Neural progenitor cell (in vitro differentiated cells): ENCODE measurements at regions not wholly inside any gene's neighbourhood (a gene's known extent, or its start where the extent isn't known, plus 50 kb on each side); places are given as distances from the start of the nearest gene placed in this dataset.

Experiments
- DNase-seq: peaks from one replicate; pipeline ENCODE4 v3.0.0-alpha.2; 2016; ENCODE audit warnings: low spot score
- H2AFZ ChIP-seq: fragments of 200-600 bp; sonication (generic); replicated peaks from 2 replicates; pipeline ENCODE4 v1.6.1; 2016; ENCODE audit warnings: antibody characterized with exemption
- H3F3A ChIP-seq: fragments of 200-600 bp; sonication (generic); 2 replicates; pipeline ENCODE4 v1.6.1; 2016; ENCODE audit warnings: antibody characterized with exemption, low read depth
- H3K27ac ChIP-seq: fragments of 200-600 bp; sonication (generic); 2 replicates; pipeline ENCODE4 v1.5.1; 2016; ENCODE audit warnings: mild to moderate bottlenecking
- H3K27me3 ChIP-seq: fragments of 200-600 bp; sonication (generic); 2 replicates; pipeline ENCODE4 v1.6.1; 2016; ENCODE audit warnings: mild to moderate bottlenecking, moderate library complexity
- H3K36me3 ChIP-seq: fragments of 200-600 bp; sonication (generic); 2 replicates; pipeline ENCODE4 v1.5.1; 2016
- H3K4me1 ChIP-seq: fragments of 200-600 bp; sonication (generic); 2 replicates; pipeline ENCODE4 v1.6.1; 2016; ENCODE audit warnings: mixed run types
- H3K4me2 ChIP-seq: fragments of 200-600 bp; sonication (generic); 2 replicates; pipeline ENCODE4 v1.6.1; 2016
- H3K4me3 ChIP-seq: fragments of 200-600 bp; sonication (generic); 2 replicates; pipeline ENCODE4 v1.5.1; 2016
- H3K79me2 ChIP-seq: fragments of 200-600 bp; sonication (generic); 2 replicates; pipeline ENCODE4 v1.6.1; 2016; ENCODE audit warnings: low read depth
- H3K9ac ChIP-seq: fragments of 200-600 bp; sonication (generic); 2 replicates; pipeline ENCODE4 v1.6.1; 2016
- H3K9me3 ChIP-seq: fragments of 200-600 bp; sonication (generic); 2 replicates; pipeline ENCODE4 v1.5.1; 2016; ENCODE audit warnings: low read depth
- H4K20me1 ChIP-seq: fragments of 200-600 bp; sonication (generic); 2 replicates; pipeline ENCODE4 v1.6.1; 2016; ENCODE audit warnings: low read depth
- H3K27ac Mint-ChIP-seq: 3 replicates; pipeline ENCODE4 v1.8.0; 2021; ENCODE audit warnings: mixed read lengths
- H3K27me3 Mint-ChIP-seq: 2 replicates; pipeline ENCODE4 v1.8.0; 2022; ENCODE audit warnings: low read depth, mild to moderate bottlenecking, inconsistent platforms, moderate library complexity, mixed read lengths; ENCODE audit not compliant: insufficient read depth
- H3K36me3 Mint-ChIP-seq: 3 replicates; pipeline ENCODE4 v1.8.0; 2021; ENCODE audit warnings: mixed read lengths
- H3K4me1 Mint-ChIP-seq: 3 replicates; pipeline ENCODE4 v1.8.0; 2021; ENCODE audit warnings: mixed read lengths
- H3K4me3 Mint-ChIP-seq: 3 replicates; pipeline ENCODE4 v1.8.0; 2021; ENCODE audit warnings: mild to moderate bottlenecking, moderate library complexity, mixed read lengths
- H3K9me3 Mint-ChIP-seq: 3 replicates; pipeline ENCODE4 v1.8.0; 2020; ENCODE audit warnings: mixed read lengths
- EZH2 ChIP-seq: fragments of 200-600 bp; sonication (generic); IDR thresholded peaks from 2 replicates; pipeline ENCODE4 v1.6.1; 2017; ENCODE audit warnings: antibody characterized with exemption, mild to moderate bottlenecking, moderate library complexity
- EZH2phosphoT487 ChIP-seq: fragments of 200-600 bp; sonication (generic); IDR thresholded peaks from 2 replicates; pipeline ENCODE4 v1.6.1; 2017; ENCODE audit warnings: antibody characterized with exemption
- TF ChIP-seq, protein P1 (sequence below): fragments of 200-600 bp; sonication (generic); IDR thresholded peaks from 2 replicates; pipeline ENCODE4 v1.5.1; 2017; ENCODE audit warnings: antibody characterized with exemption, mild to moderate bottlenecking

DNA sequence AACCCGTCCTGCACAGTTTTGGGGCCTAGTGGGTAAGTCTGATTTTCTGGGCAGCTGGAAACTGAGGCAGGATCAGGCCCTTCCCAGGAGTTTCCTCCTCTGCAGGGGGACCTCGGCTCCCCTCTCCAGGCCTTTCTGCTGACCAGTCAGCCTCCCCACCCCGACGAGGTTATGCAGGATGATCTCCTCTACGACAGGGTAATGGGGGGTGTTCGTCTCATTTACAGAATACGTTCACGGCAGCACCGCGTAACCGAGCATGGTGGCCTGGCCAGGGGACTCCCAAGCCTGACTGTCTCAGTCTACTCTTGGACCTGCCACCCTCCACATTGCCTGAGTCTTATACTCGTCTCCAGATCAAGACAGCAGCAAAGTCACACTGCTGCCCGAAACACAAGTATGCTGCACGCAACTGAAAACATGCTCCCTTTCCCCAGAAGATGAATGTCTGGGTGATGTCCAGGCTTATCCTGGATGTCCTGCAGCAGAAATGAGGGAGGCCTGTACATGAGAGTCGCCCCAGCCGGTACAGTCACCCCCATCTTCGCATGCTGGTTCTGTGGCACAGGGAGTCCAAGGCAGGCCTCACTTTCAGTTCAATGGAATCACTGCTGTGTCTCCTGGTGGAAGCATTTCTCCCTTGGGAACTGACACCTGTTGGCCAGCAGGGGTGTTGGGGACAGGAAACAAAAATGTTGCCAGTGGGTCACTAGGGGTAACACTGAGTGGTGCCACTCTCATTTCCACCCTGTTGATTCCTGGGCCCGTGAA, 120.8 kb downstream of the SOX1 start:
- Histone ChIP-seq H3K9me3 (no peaks in the 10 kb centered on the region), H2AFZ (no peak overlapping the region), H3F3A (no peaks in the 10 kb centered on the region), H3K27ac (no peak overlapping the region), H3K9ac (no peak overlapping the region), H3K4me2 (no peak overlapping the region), H3K36me3 (no peaks in the 10 kb centered on the region), H3K4me1 (no peaks in the 10 kb centered on the region), H4K20me1 (no peaks in the 10 kb centered on the region), H3K4me3 (no peak overlapping the region), H3K27me3 (no peaks in the 10 kb centered on the region), H3K79me2 (no peaks in the 10 kb centered on the region)
- H3K4me3 Mint-ChIP-seq = no peak overlapping the region
- no peaks in the 10 kb centered on the region for H3K36me3 Mint-ChIP-seq
- H3K27me3 Mint-ChIP-seq = peaks cover 3% of the 10 kb centered on the region
- TF ChIP-seq, protein P1, sequence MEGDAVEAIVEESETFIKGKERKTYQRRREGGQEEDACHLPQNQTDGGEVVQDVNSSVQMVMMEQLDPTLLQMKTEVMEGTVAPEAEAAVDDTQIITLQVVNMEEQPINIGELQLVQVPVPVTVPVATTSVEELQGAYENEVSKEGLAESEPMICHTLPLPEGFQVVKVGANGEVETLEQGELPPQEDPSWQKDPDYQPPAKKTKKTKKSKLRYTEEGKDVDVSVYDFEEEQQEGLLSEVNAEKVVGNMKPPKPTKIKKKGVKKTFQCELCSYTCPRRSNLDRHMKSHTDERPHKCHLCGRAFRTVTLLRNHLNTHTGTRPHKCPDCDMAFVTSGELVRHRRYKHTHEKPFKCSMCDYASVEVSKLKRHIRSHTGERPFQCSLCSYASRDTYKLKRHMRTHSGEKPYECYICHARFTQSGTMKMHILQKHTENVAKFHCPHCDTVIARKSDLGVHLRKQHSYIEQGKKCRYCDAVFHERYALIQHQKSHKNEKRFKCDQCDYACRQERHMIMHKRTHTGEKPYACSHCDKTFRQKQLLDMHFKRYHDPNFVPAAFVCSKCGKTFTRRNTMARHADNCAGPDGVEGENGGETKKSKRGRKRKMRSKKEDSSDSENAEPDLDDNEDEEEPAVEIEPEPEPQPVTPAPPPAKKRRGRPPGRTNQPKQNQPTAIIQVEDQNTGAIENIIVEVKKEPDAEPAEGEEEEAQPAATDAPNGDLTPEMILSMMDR = peak; percentile 10
- TF ChIP-seq EZH2 = no peak
- H3K9me3 Mint-ChIP-seq = peaks cover 21% of the 10 kb centered on the region
- H3K27ac Mint-ChIP-seq = no peak overlapping the region
- H3K4me1 Mint-ChIP-seq = peaks cover 19% of the 10 kb centered on the region
- DNase-seq = no peak

DNA sequence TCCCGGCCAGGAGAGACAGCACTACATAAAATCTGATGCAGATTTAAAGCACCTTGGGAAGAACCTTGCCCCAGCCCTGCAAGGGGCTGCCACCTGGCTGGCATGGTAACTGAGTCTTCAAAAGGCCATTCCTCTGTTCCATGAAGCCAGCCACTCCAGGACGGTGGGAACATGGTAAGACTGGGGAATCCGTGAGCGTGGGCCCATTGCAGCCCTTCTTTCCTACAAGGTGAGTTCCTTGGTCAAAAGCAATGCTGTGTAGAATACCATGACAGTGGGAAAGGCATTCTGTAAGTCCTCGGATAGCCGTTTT, 121.3 kb downstream of the SOX1 start:
- Histone ChIP-seq H3K27me3 (no peaks in the 10 kb centered on the region), H3K4me1 (no peaks in the 10 kb centered on the region), H2AFZ (no peak overlapping the region), H3K4me3 (no peak overlapping the region), H4K20me1 (no peaks in the 10 kb centered on the region), H3K36me3 (no peaks in the 10 kb centered on the region), H3K9ac (no peak overlapping the region), H3K9me3 (no peaks in the 10 kb centered on the region), H3K79me2 (no peaks in the 10 kb centered on the region), H3F3A (no peaks in the 10 kb centered on the region), H3K4me2 (no peak overlapping the region), H3K27ac (no peak overlapping the region)
- Mint-ChIP-seq H3K4me3 (no peak overlapping the region), H3K27me3 (peaks cover 3% of the 10 kb centered on the region), H3K4me1 (peaks cover 19% of the 10 kb centered on the region), H3K36me3 (no peaks in the 10 kb centered on the region), H3K27ac (no peak overlapping the region), H3K9me3 (peaks cover 26% of the 10 kb centered on the region)
- TF ChIP-seq, protein P1 = no peak
- no peak for TF ChIP-seq EZH2
- TF ChIP-seq EZH2phosphoT487 = no peak
- DNase-seq = no peak

DNA sequence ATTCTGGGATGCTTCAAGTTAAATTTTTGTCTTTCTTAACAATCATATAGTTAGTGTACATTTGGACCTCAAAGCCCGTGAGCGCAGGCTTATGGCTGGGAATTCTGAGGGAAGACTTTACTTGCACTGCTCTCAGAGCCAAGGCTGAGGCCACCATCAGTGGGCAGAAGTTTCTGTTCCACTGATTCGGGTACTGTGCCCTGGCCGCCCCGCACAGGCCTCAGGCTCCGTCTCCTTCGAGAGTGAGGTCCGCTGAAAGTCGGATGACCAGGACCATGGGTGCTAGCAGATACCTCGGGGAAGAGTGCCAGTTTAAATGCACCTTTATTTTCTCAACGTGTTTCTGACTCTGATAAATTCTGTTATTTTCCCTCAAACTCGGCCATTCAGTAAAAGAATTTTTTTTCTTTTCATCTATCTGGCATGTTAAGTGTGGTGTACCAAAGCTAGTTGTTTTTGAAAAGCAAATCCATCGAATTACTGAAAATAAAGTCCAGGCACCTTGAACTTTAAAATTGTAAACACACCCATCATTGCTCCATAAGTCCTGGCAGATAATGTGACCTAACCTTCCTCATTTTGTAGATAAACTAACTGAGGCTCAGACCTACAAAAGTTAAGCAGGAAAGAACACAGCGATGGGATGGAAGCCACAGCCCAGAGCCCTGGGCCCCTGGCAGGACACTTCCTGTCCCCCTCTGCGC, 126.7 kb downstream of the SOX1 start:
- H4K20me1 ChIP-seq = no peaks in the 10 kb centered on the region
- DNase-seq = no peak
- Mint-ChIP-seq H3K4me1 (peaks cover 3% of the 10 kb centered on the region), H3K4me3 (no peak overlapping the region), H3K27me3 (no peaks in the 10 kb centered on the region), H3K36me3 (no peaks in the 10 kb centered on the region), H3K9me3 (peaks cover 30% of the 10 kb centered on the region), H3K27ac (no peak overlapping the region)
- H3K27me3 ChIP-seq = no peaks in the 10 kb centered on the region
- H3K27ac ChIP-seq = no peak overlapping the region
- H3K9ac ChIP-seq = no peak overlapping the region
- no peak overlapping the region for H2AFZ ChIP-seq
- H3F3A ChIP-seq = no peaks in the 10 kb centered on the region
- no peaks in the 10 kb centered on the region for H3K79me2 ChIP-seq
- H3K4me1 ChIP-seq = no peaks in the 10 kb centered on the region
- H3K9me3 ChIP-seq = no peaks in the 10 kb centered on the region
- TF ChIP-seq, protein P1 = no peak
- TF ChIP-seq EZH2 (no peak), EZH2phosphoT487 (no peak)
- H3K4me3 ChIP-seq = no peak overlapping the region
- no peak overlapping the region for H3K4me2 ChIP-seq
- H3K36me3 ChIP-seq = no peaks in the 10 kb centered on the region
